ENCODE measurements at regions not wholly inside any gene's neighbourhood (a gene's known extent, or its start where the extent isn't known, plus 50 kb on each side); places are given as distances from the start of the nearest gene placed in this dataset.
"Not testable (repeated sequence)": the region's sequence is repeated elsewhere in the genome, so short reads cannot be mapped to it uniquely, and the experiment has no call there.

DNA sequence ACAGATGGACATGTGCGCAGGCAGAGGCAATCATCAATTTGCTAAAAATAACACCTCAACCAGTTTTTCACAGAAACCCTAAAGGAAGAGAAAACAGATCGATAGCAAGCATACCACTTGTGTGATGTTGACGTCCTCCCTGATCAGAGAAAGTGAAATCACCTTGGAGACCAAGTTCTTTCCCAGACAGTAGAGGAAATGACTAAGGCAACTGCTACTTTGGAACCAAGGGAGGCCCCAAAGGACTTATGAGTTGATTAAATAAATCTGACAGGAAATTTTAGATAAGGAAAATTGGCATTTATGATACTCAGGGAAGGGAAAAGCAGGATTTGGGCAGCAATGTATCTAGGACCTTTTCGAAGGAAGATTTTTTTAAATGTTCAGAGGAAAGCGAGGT, 267.1 kb upstream of the ASIC2 start:
- DNase-seq (ENCODE audit: low read depth in 3 of 3, low spot score in 2 of 3): no peak

DNA sequence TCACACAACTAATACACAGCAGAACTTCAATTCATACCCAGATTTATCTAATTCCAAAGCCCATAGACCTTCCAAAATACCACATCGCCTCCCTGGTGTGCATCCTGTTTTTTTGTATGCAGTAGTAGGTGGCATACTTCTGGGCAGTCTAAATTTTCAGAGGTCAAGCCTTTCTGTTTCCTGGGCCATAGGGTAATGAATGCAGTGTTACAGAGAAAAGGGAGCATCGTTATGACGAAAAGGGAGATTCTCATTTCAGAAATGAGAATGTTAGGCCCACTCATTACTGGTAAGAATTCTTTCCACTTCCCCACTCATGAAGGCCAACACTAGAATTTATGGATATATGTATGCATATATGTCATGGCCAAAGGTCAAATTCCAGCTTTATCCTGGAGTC, 267.8 kb upstream of the ASIC2 start:
- DNase-seq (ENCODE audit: low read depth in 3 of 3, low spot score in 2 of 3): no peak

DNA sequence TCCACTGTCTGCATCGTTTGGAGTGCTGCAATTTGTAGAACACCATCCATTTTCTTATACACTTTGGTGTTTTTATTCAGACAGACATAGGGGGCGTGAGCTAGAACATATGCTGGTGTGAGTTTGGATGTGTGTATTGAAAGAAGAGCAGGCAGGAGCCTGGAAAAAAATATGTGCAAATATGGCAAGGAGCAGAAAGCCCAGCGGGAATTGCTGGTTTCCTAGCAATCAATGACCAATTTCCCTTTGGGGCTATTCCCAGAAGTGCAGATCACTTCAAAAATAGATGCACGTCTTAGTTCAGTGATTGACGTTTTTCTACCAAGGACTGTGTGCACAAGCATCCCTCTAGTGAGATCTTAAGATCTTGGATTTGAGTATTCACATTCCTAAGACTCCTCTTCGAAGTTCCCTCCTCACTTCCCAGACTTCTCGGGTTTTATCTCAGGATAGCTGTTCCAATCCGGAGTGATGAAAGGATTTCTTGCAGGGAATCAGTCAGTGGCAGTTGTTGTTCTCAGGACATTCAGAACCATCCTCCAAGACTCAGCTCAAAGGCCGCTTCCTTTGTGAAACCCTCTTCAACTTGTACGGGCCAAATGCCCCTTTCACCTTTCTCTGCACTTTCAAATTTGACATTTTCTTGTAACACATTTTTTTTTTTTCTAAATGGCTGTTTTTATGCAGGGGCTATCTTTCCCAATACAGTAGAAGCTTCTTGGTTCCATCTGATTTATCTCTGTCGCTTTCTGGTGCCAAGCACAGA, 268.7 kb upstream of the ASIC2 start:
- DNase-seq (ENCODE audit: low read depth in 3 of 3, low spot score in 2 of 3): no peak

DNA sequence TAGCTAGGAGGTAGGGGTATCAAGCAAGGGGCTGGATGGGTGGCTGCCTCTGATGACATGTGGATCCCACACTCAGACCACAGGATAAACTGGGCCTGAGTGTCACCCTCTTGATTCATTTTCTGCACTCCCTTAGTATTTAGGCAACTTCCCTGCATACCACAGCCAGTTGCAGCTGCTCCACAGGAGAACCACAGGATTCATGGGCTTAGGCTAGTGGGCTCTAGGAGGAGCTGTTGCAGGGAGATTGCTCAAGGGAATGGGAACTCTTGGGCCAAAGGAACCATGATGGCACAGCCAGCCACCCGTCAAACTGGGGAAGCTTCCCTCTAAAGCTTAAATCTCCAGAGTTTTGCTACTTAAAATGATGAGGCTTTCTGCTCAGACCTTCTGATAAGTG, 269.7 kb upstream of the ASIC2 start:
- DNase-seq (ENCODE audit: low read depth in 3 of 3, low spot score in 2 of 3): no peak

DNA sequence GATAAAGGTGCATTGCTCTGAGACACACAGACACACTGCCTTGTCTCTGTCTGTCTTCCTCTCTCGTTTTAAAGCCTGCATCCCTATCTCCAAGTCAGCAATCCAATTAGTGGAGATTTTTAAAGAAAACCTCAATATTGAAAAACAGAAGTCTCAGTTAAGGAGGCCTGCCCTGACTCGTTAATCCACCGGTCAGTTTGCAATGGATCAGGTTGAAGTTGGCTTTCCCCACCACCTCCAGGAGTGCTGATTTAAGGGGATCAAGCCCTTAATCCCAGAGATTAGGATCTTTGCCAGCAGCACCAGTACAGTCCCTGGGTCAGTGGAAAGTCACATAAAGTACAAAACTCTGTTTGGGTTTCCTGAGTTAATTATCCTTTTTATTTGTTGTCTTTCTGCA, 271.1 kb upstream of the ASIC2 start:
- no peak for DNase-seq (ENCODE audit: low read depth in 3 of 3, low spot score in 2 of 3)

DNA sequence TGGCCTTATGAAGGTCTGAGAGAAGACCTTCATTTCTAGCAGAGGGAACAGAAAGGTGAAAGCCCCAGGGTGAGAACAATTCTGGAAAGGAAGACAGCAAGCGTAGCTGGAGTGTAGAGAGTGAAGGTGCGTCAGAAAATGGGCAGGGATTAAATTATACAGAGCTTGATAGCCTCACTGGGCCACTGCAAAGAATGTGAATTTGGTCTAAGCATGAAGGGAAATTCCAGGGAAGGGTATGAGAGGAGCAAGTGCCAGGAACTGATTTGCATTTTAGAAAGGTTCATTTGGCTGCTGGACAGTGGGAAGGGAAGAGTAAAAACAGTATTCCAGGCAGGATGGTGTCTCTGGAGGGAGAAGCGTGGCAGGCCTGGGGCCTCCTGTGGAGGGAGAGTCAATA, 274.1 kb upstream of the ASIC2 start:
- DNase-seq (ENCODE audit: low read depth in 3 of 3, low spot score in 2 of 3): no peak

DNA sequence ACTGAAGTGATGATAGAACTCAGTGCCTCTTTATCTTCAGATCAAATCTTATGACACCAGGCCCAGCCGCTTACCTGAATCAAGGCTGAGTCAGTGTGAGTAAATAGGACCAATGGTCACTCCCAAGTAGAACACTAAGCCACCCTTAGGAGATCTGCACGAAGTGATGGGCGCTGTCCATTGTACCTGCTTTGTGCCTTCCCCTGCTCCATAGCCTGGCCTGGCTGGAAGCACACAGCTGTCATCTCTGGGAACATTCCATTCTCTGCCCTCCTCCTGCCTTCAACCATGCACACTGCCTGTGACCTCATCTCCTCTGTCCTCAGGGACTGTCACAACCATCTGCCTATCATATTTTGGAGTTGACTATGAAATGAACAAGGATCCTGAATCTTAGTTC, 279.5 kb upstream of the ASIC2 start:
- no peak for DNase-seq (ENCODE audit: low read depth in 3 of 3, low spot score in 2 of 3)

DNA sequence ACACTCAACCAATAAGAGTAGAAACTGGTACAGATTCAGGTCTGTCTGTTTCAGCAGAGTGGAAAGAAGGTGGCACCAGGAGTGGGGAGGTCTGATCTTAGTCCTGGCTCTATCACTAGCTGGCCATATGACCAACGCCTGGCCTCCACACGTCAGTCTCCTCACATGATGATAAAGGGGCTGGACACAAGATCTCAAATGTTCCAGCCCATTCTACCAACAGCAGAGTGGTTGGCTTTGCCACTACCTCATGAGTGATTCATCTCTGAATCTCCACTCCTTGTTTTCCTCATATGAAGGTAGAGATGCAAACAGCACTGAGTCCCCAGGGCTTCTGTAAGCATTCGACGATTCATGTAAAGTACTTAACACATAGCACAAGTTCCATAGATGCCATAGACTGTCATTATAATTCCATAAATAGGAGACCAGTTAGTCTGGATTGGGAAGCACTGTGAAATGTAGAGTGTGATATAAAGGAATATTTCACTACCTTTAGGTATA, 281.9 kb upstream of the ASIC2 start:
- DNase-seq (ENCODE audit: low read depth in 3 of 3, low spot score in 2 of 3): no peak

DNA sequence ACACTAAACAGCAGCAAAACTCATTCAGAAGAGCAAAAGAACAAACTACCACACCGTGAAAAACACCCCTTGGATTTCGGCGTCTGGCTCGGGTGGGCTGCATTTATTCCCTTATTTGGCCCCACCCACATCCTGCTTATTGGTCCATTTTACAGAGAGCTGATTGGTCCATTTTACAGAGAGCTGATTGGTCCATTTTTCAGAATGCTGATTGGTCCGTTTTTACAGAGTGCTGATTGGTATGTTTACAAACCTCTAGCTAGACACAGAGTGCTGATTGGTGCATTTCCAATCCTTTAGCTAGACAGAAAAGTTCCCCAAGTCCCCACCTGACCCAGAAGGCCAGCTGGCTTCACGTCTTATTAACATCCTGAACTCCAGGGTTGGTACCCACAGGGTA, 286.6 kb upstream of the ASIC2 start:
- not testable (repeated sequence) for DNase-seq (ENCODE audit: low read depth in 3 of 3, low spot score in 2 of 3)

DNA sequence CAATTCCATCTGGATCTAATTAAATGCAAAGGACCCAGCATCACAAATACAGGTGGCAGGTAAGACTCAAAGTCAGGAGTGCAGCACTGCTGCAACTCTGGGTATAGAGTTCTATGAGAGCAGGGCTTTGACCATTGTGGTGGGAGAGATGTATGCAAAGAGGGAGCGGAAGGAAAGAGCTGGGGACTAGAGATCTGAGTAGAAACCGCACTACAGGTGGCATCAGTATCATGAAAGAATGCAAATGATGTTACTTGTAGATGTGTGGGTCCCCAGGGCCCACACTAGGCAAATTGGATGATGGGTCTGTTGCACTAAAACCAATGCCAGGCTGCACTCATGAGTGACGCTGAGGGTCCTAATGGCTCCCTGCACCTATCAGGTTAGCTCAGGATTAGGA, 287.1 kb upstream of the ASIC2 start:
- DNase-seq (ENCODE audit: low read depth in 3 of 3, low spot score in 2 of 3): no peak

DNA sequence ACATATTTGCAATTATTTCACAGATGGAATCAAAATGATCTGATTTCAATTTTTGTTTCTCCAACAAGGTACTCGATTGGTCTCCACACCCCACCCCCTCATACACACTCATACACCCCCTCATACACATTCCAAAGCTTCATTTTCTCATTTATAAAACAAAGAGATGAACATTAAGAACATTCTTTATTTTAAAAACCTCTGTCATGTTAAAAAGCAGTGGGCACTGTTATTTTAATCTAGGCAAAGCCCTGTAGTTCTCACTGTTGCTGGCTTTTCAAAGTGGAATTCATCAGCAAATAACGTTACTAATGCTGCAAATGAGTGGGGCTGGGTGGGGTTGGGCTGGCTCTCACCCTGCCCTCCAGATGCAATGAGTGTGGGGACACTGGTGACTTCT, 289.6 kb upstream of the ASIC2 start:
- DNase-seq (ENCODE audit: low read depth in 3 of 3, low spot score in 2 of 3): no peak

DNA sequence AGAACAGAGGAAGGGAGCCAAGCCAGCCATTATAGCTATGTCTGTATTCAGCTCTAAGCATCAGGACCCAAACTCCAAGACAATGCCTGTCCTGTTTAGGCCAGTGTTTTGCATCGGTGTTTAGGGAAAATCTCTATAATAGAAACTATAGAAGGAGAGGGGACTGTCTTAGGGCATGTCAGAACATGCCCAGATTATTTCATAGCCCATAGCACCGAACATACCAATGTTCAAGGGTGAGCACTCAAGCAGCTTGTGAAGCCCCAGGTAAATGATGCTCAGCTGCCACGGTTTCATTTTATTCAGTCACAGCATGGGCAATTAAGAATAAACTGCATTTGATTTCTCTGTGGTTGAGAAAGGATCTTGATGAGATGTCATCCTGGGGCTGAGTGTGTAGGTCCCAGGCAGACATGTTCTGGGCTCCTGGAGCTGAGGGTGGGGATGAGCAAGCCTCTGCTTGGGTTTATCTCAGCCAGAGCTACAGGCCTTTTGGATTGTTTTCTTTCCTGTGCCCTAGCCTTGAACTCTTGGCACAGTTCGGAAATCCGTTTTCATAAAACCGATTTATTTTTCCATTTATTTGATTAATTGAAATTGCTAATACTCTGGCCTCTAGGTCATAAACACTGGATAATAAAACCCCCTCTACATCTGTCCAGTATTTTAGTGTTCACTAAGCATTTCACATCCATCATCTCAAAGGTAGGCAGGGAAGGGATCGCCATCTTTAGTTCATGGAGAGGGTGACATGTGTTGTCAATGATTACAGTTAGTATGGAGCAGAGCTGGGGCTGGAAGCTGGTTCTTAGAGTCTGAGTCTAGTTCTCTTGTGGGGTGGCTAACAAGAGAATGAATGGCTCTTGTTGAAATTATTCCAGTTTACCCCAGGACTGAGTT, 290.7 kb upstream of the ASIC2 start:
- DNase-seq (ENCODE audit: low read depth in 3 of 3, low spot score in 2 of 3): no peak

DNA sequence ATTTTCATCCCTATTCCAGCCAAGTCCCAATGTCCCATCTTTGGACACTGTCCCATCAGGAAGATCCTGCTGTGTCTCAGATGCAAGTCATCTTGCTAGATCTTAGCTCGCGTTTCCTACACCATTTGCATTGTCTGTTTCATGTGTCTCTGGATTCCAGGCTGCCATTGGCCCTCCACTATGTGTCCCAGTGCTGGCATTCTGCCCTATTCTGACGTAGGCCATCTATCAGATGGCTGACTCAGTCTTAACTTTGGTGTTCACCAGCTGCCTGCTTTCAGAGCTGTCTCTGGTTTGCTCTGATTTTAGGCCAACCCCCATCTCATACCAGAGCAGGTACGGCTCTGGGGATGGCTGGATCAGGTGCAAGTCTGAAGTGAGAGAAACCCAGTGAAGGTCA, 300.9 kb upstream of the ASIC2 start:
- DNase-seq (ENCODE audit: low read depth in 3 of 3, low spot score in 2 of 3): no peak

DNA sequence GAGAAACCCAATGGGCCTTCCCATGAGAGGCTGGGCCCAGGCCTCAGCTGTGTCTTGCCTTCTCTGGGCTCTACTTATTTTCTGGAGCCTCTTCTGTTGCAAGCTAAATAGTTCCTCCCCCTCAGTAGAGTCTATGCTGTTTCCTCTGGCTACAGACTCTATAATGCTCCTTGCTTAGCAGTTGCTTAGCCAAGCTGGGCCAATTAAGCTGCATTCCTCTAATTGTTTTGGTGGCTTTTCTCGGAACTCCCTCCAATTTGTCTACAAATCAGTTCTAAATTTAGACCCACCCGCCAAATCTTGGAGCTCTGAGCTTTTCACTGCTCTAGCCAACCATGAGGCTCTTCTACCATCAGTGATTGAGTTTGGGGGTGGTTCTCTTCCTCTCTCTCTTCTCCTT, 302.7 kb upstream of the ASIC2 start:
- no peak for DNase-seq (ENCODE audit: low read depth in 3 of 3, low spot score in 2 of 3)

DNA sequence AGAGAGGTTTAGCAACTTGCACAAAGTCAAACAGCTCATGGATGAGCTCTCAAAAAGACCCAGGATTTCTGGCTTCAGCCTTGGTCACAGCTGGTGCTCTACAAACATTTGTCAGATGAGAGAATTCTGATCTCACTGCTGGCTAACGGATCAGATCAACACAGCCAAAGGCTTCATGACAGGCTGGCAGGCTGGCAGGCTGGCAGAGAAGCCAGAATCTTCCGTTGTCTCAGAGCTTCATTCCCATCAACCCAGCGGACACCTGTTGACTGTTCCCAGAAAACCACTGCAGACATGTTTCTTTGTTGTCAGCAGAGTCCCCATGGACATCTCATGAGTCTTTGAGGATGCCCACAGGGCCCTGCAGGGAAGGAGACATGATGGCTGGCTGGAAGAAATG, 303.8 kb upstream of the ASIC2 start:
- no peak for DNase-seq (ENCODE audit: low read depth in 3 of 3, low spot score in 2 of 3)

DNA sequence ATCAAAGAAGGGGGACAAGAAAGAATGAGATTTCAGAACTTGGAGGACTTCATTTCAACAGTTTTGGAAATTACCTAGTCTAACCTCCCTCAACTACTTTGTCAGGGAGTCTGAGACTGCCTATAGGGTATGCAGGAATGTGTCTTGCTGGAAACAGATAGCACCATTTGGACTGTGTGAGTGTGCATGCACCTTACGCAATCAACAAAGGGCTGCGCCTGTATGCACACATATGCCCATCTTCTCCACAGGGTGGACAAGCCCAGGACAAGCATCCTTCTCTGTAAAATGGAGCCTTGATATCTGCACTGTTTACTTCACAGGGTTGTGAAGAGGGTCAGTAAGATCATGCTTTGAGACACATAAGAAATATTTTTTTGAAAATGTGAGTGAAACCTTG, 305.7 kb upstream of the ASIC2 start:
- no peak for DNase-seq (ENCODE audit: low read depth in 3 of 3, low spot score in 2 of 3)

DNA sequence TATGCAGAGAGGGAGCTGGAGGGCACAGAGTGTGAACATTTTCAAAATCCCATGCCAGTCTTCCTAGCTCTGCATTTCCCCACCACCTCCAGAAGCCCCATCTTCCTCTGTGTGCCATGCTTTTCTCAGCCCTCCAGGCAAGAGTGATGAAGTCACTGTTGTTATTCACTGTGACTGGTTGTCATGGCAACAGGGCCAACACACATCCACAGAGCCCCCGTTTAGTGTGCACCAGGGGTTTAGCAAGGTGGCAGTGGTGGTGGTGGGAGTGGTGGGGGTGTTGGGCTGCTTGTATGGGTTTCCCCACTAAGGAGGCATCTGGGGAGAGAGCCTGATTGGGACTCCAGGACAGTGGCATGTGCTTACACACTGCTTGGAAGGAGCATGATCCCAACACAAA, 309.9 kb upstream of the ASIC2 start:
- no peak for DNase-seq (ENCODE audit: low read depth in 3 of 3, low spot score in 2 of 3)

DNA sequence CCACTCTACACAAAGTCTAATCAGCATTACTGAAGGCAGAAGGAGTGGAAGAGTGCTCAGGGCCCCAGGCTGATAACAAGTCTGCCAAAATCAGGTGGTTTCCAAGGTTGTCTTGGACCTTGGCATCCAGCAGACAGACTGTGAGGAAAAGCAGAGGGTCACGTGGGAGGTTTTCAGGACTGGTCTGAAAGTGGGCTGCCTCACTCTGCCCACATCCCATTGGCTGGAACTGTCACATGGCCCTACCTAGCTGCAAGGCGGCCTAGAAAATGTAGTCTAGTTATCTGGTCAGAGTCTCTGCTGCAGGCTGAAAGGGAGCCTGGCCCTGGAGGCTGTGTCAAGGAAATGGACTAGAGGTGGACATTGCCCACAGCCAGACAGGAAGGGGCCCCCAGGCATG, 310.7 kb upstream of the ASIC2 start:
- DNase-seq (ENCODE audit: low read depth in 3 of 3, low spot score in 2 of 3): no peak

DNA sequence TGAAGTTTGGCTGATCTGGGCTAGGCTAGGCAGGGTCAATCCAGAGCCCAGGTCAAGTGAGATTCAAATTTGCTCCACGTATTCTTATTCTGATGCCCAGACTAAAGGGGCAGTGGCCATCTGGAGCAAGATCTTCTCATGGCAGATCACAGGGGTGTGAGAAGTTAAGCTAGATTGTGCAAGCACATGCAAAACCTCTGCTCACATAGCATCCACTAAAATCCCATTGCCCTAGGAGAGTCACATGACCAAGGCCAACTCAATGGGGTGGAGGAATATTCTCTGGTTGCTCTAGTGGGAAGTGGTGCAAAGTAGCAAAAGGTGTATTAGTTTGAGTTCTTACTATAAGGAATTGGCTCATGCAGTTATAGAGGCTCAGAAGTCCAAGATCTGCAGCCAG, 318.4 kb upstream of the ASIC2 start:
- no peak for DNase-seq (ENCODE audit: low read depth in 3 of 3, low spot score in 2 of 3)

DNA sequence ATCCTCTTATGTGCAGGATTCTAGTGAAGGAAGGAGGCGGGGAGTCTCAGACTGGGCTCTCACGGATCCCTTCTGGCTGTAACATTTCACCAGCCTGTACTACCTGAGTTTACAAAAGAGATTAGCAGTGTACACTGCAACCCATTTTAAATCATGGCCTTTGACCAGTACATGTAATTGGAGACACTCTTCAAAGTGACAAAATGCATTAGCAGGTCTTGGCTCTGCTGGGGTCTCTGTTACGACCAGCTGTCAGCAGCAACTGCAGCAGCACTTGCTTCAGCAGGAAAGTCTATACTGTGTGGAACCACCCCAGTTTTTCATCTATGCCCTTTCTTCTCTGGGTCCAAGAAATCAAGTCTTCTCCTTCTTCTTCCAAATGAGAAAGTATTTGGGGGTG, 322.8 kb upstream of the ASIC2 start:
- DNase-seq (ENCODE audit: low read depth in 3 of 3, low spot score in 2 of 3): no peak

DNA sequence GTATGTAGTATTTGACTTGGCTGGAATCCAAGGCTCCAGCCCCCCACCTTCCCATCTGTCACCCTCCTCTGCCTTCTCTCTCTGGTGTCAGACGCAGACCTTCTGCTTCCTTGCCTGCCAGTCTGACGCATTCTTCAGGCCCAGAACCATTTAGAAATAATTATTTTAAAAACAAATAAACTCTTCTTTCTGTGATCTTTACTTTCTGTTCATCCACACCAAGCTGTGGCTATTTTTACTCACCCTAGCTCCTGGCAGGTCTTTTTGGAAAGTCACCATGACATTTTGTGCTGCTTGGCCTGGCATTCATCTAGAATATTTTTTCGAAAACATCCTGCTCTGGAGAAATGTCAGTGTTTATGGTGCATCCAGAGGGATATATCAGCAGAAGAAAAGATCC, 330.7 kb upstream of the ASIC2 start:
- no peak for DNase-seq (ENCODE audit: low read depth in 3 of 3, low spot score in 2 of 3)

All from right renal cortex interstitium (tissue), 3 donors.